M059J (cell line): ENCODE measurements at regions not wholly inside any gene's neighbourhood (a gene's known extent, or its start where the extent isn't known, plus 50 kb on each side); places are given as distances from the start of the nearest gene placed in this dataset.

ENCODE experiments used
- DNase-seq: peaks from one replicate; pipeline ENCODE4 v3.0.0-alpha.2; 2012; ENCODE audit warnings: low read depth

GRCh38 chr3:144375088-144375487 is 403.5 kb downstream of the DIPK2A start:
- no peak for DNase-seq

- no peak for DNase-seq
Observed at GRCh38 chr3:144380849-144381248, 409.2 kb downstream of the DIPK2A start.

GRCh38 chr3:144381607-144382006 is 410.0 kb downstream of the DIPK2A start:
- no peak for DNase-seq

- DNase-seq: no peak
Observed at GRCh38 chr3:144384241-144384979, 412.8 kb downstream of the DIPK2A start.

- DNase-seq: no peak
Observed at GRCh38 chr3:144390786-144391185, 419.2 kb downstream of the DIPK2A start.

GRCh38 chr3:144391236-144391635 is 419.6 kb downstream of the DIPK2A start:
- no peak for DNase-seq

GRCh38 chr3:144394032-144394431 is 422.4 kb downstream of the DIPK2A start:
- peak; percentile 1 for DNase-seq

GRCh38 chr3:144402430-144402829 is 430.8 kb downstream of the DIPK2A start:
- DNase-seq: no peak

GRCh38 chr3:144403040-144403457 is 431.4 kb downstream of the DIPK2A start:
- peak; percentile 6 for DNase-seq

GRCh38 chr3:144407335-144407734 is 435.7 kb downstream of the DIPK2A start:
- no peak for DNase-seq

GRCh38 chr3:144409319-144409718 is 437.7 kb downstream of the DIPK2A start:
- no peak for DNase-seq

- DNase-seq: no peak
Observed at GRCh38 chr3:144413068-144413467, 441.4 kb downstream of the DIPK2A start.

GRCh38 chr3:144415492-144415891 is 443.9 kb downstream of the DIPK2A start:
- no peak for DNase-seq

GRCh38 chr3:144424606-144425005 is 453.0 kb downstream of the DIPK2A start:
- no peak for DNase-seq

- no peak for DNase-seq
Observed at GRCh38 chr3:144426366-144426765, 454.7 kb downstream of the DIPK2A start.

GRCh38 chr3:144426967-144427366 is 455.3 kb downstream of the DIPK2A start:
- no peak for DNase-seq

- DNase-seq: peak; percentile 3
Observed at GRCh38 chr3:144429719-144430121, 458.1 kb downstream of the DIPK2A start.

GRCh38 chr3:144431134-144431533 is 459.5 kb downstream of the DIPK2A start:
- DNase-seq: no peak

GRCh38 chr3:144433006-144433405 is 461.4 kb downstream of the DIPK2A start:
- DNase-seq: no peak

- DNase-seq: no peak
Observed at GRCh38 chr3:144437989-144438388, 466.4 kb downstream of the DIPK2A start.

GRCh38 chr3:144444061-144444460 is 472.4 kb downstream of the DIPK2A start:
- DNase-seq: no peak

- DNase-seq: no peak
Observed at GRCh38 chr3:144444546-144444945, 472.9 kb downstream of the DIPK2A start.

GRCh38 chr3:144455841-144456440 is 484.3 kb downstream of the DIPK2A start:
- DNase-seq: no peak

- DNase-seq: no peak
Observed at GRCh38 chr3:144457758-144458157, 486.1 kb downstream of the DIPK2A start.
